ENCODE measurements at regions not wholly inside any gene's neighbourhood (a gene's known extent, or its start where the extent isn't known, plus 50 kb on each side); places are given as distances from the start of the nearest gene placed in this dataset.

- Histone ChIP-seq H3K18ac (ENCODE audit: extremely low read depth, low read length) (no peak overlapping the region), H2AFZ (ENCODE audit: low read length) (0 out of 2 replicates have a peak overlapping the region, but pooled peaks have one; percentile 14), H3K14ac (ENCODE audit: insufficient read length) (no peak overlapping the region), H4K20me1 (replicated peaks in 1 of 2; ENCODE audit: control insufficient read depth in 1 of 2, insufficient read depth in 2 of 2, low read length in 2 of 2) (no peaks in the 10 kb centered on the region), H3K56ac (replicated peaks; ENCODE audit: insufficient read length, low read depth, low read length) (no peak overlapping the region), H2BK120ac (replicated peaks; ENCODE audit: low read depth, low read length) (no peak overlapping the region), H3K9me3 (ENCODE audit: insufficient read depth in 2 of 2, low read depth in 1 of 2, low read length in 1 of 2) (no peaks in the 10 kb centered on the region), H3K9ac (replicated peaks in 1 of 4; ENCODE audit: extremely low read depth in 1 of 4, low read depth in 3 of 4, low read length in 3 of 4) (no peak overlapping the region), H3K4me1 (replicated peaks in 1 of 4; ENCODE audit: control insufficient read depth in 3 of 4, insufficient read depth in 4 of 4, low read length in 3 of 4) (no peaks in the 10 kb centered on the region), H2BK20ac (ENCODE audit: low read length) (no peak overlapping the region), H2BK15ac (ENCODE audit: low read length) (no peak overlapping the region), H3K27ac (ENCODE audit: low read depth, low read length) (no peak overlapping the region), H2BK12ac (ENCODE audit: low read depth, low read length) (no peak overlapping the region), H4K8ac (ENCODE audit: extremely low read depth, insufficient read depth, low read length) (no peak overlapping the region), H3K23me2 (ENCODE audit: low read depth, low read length) (no peaks in the 10 kb centered on the region), H4K5ac (ENCODE audit: insufficient read length, low read depth, low read length) (no peak overlapping the region), H3K4me3 (ENCODE audit: extremely low read depth in 1 of 4, insufficient read depth in 2 of 4, low read depth in 3 of 4, low read length in 4 of 4) (no peak overlapping the region), H3K27me3 (replicated peaks in 1 of 4; ENCODE audit: control insufficient read depth in 3 of 4, extremely low read depth in 1 of 4, insufficient read depth in 3 of 4, low read length in 3 of 4) (no peaks in the 10 kb centered on the region), H3K79me1 (ENCODE audit: low read depth, low read length) (no peaks in the 10 kb centered on the region), H4K91ac (replicated peaks; ENCODE audit: insufficient read length, low read length) (no peak overlapping the region), H3K4me2 (ENCODE audit: insufficient read depth in 1 of 2, low read depth in 2 of 2, low read length in 2 of 2) (no peak overlapping the region), H3K4ac (replicated peaks; ENCODE audit: insufficient read length, low read depth, low read length) (no peak overlapping the region), H3K23ac (ENCODE audit: insufficient read length) (no peak overlapping the region), H2AK5ac (ENCODE audit: low read depth, low read length) (no peak overlapping the region), H2BK5ac (ENCODE audit: low read depth, low read length) (no peak overlapping the region), H3K36me3 (ENCODE audit: control insufficient read depth in 2 of 4, insufficient read depth in 4 of 4, low read length in 3 of 4) (no peaks in the 10 kb centered on the region), H3K79me2 (ENCODE audit: control insufficient read depth in 1 of 2, insufficient read depth in 2 of 2, low read length in 2 of 2) (no peaks in the 10 kb centered on the region)
- FAIRE-seq (no peak), DNase-seq (ENCODE audit: low read depth in 1 of 2, low spot score in 2 of 2) (no peak)
- POLR2A ChIA-PET (ENCODE audit: partially characterized antibody): no interaction called here
- CTCF ChIA-PET (ENCODE audit: partially characterized antibody): no interaction called here
- WGBS, 2 experiments (ENCODE audit: extremely low coverage in 1 of 2, insufficient coverage in 1 of 2, insufficient read length in 1 of 2, insufficient replicate concordance in 2 of 2, low coverage in 1 of 2, low lambda C conversion rate in 2 of 2, missing lambda C conversion rate in 1 of 2): 94% methylated on average over 2 of the region's 2 CpGs; no CpG with 5 or more reads in 1 of the 2 experiments
- TF ChIP-seq SP2 (IDR thresholded peaks at IDR 0.05; ENCODE audit: low read length) (no peak), SP4 (IDR thresholded peaks at IDR 0.05; ENCODE audit: low read length) (no peak), RFX5 (IDR thresholded peaks at IDR 0.05; ENCODE audit: borderline replicate concordance, low read depth, low read length) (no peak), TBP (IDR thresholded peaks at IDR 0.05; ENCODE audit: low read depth, low read length) (no peak)
These were observed 832.3 kb downstream of the MTRR start for GRCh38 chr5:8701251-8701650.

All from H1 (cell line).